ENCODE measurements at regions not wholly inside any gene's neighbourhood (a gene's known extent, or its start where the extent isn't known, plus 50 kb on each side); places are given as distances from the start of the nearest gene placed in this dataset.
"Not testable (repeated sequence)": the region's sequence is repeated elsewhere in the genome, so short reads cannot be mapped to it uniquely, and the experiment has no call there.

GRCh38 chr1:157287462-157287861, 149.3 kb upstream of the ETV3 start:
- no peak for DNase-seq

GRCh38 chr1:157286646-157287420, 148.6 kb upstream of the ETV3 start:
- DNase-seq: no peak

- no peak for DNase-seq
Observed at GRCh38 chr1:157286096-157286495, 147.9 kb upstream of the ETV3 start.

- no peak for DNase-seq
Observed at GRCh38 chr1:157284451-157284850, 146.3 kb upstream of the ETV3 start.

GRCh38 chr1:157279802-157280140, 141.6 kb upstream of the ETV3 start:
- no peak for DNase-seq

- no peak for DNase-seq
Observed at GRCh38 chr1:157279138-157279801, 141.1 kb upstream of the ETV3 start.

GRCh38 chr1:157278383-157279137, 140.4 kb upstream of the ETV3 start:
- no peak for DNase-seq

- no peak for DNase-seq
Observed at GRCh38 chr1:157277913-157278312, 139.7 kb upstream of the ETV3 start.

- DNase-seq: no peak
Observed at GRCh38 chr1:157277281-157277680, 139.1 kb upstream of the ETV3 start.

GRCh38 chr1:157274698-157275534, 136.7 kb upstream of the ETV3 start:
- no peak for DNase-seq

- DNase-seq: no peak
Observed at GRCh38 chr1:157272729-157273524, 134.7 kb upstream of the ETV3 start.

- DNase-seq: no peak
Observed at GRCh38 chr1:157272264-157272663, 134.1 kb upstream of the ETV3 start.

- DNase-seq: no peak
Observed at GRCh38 chr1:157270705-157271274, 132.6 kb upstream of the ETV3 start.

GRCh38 chr1:157269656-157270375, 131.6 kb upstream of the ETV3 start:
- DNase-seq: no peak

GRCh38 chr1:157262891-157263290, 124.7 kb upstream of the ETV3 start:
- no peak for DNase-seq

- no peak for DNase-seq
Observed at GRCh38 chr1:157262422-157262821, 124.2 kb upstream of the ETV3 start.

GRCh38 chr1:157255891-157256290, 117.7 kb upstream of the ETV3 start:
- DNase-seq: not testable (repeated sequence)

- DNase-seq: not testable (repeated sequence)
Observed at GRCh38 chr1:157254183-157254582, 116.0 kb upstream of the ETV3 start.

- no peak for DNase-seq
Observed at GRCh38 chr1:157252473-157252872, 114.3 kb upstream of the ETV3 start.

- DNase-seq: no peak
Observed at GRCh38 chr1:157249739-157250138, 111.5 kb upstream of the ETV3 start.

- no peak for DNase-seq
Observed at GRCh38 chr1:157249326-157249725, 111.1 kb upstream of the ETV3 start.
